ENCODE measurements at regions not wholly inside any gene's neighbourhood (a gene's known extent, or its start where the extent isn't known, plus 50 kb on each side); places are given as distances from the start of the nearest gene placed in this dataset.

DNA sequence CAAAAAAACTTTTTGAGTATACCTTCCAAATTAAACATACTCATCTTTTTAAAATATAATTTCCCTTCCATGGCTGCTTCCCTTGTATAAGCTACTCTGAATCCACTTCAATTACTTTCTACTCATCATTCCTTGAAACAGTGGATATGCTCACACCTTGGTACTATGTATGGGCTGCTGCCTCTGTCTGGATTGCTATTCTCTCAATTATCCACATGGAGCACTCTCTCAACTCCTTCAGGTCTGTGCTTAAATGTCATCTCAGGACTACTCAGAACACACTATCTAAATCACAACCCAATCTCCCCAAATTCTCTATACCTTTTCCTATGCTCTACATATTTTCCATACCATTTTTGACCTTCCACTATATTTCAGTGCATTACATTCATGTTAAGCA is 898.9 kb upstream of the EPHA5 start:
- Histone ChIP-seq H3K27ac (ENCODE audit: low read depth in 1 of 2, low read length in 1 of 2) (no peak overlapping the region), H3K4me1 (ENCODE audit: control insufficient read depth in 5 of 5, insufficient read depth in 5 of 5, low read length in 5 of 5) (no peaks in the 10 kb centered on the region), H3K36me3 (ENCODE audit: control insufficient read depth in 4 of 4, insufficient read depth in 4 of 4, low read length in 4 of 4) (no peaks in the 10 kb centered on the region), H3K27me3 (ENCODE audit: control insufficient read depth in 3 of 3, insufficient read depth in 3 of 3, low read length in 2 of 3) (no peaks in the 10 kb centered on the region), H3K9ac (ENCODE audit: insufficient read depth in 1 of 2, low read length in 2 of 2) (no peak overlapping the region), H3K4me3 (no peak overlapping the region), H3K9me3 (ENCODE audit: control insufficient read depth in 4 of 4, insufficient read depth in 3 of 4, low read length in 3 of 4) (no peaks in the 10 kb centered on the region)
- TF ChIP-seq, protein P1, sequence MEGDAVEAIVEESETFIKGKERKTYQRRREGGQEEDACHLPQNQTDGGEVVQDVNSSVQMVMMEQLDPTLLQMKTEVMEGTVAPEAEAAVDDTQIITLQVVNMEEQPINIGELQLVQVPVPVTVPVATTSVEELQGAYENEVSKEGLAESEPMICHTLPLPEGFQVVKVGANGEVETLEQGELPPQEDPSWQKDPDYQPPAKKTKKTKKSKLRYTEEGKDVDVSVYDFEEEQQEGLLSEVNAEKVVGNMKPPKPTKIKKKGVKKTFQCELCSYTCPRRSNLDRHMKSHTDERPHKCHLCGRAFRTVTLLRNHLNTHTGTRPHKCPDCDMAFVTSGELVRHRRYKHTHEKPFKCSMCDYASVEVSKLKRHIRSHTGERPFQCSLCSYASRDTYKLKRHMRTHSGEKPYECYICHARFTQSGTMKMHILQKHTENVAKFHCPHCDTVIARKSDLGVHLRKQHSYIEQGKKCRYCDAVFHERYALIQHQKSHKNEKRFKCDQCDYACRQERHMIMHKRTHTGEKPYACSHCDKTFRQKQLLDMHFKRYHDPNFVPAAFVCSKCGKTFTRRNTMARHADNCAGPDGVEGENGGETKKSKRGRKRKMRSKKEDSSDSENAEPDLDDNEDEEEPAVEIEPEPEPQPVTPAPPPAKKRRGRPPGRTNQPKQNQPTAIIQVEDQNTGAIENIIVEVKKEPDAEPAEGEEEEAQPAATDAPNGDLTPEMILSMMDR (IDR thresholded peaks at IDR 0.05; ENCODE audit: control extremely low read depth, extremely low read depth) = no peak
- DNase-seq (no peak), ATAC-seq (ENCODE audit: insufficient read depth, low FRiP score) (no peak)

DNA sequence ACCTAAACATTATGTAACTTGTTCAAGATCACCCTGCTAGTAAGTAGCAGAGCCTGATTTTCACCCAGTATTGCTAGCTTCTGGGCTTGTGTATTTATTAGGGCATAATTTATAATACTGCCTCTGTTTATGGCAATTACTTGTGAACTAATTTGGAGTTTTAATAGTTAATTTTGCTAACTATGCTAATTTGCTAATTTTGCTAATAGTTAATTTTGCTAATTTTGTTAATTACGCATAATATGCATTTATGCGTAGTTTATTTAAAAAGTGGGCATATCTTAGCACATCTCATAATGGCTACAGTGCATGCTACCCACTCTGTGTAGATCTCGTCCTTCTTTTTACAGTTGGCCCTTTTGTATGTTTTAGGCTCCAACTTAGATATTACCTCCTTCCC is 898.1 kb upstream of the EPHA5 start:
- no peaks in the 10 kb centered on the region for H3K27me3 ChIP-seq (ENCODE audit: control insufficient read depth in 3 of 3, insufficient read depth in 3 of 3, low read length in 2 of 3)
- TF ChIP-seq, protein P1 (IDR thresholded peaks at IDR 0.05; ENCODE audit: control extremely low read depth, extremely low read depth) = no peak
- H3K9me3 ChIP-seq (ENCODE audit: control insufficient read depth in 4 of 4, insufficient read depth in 3 of 4, low read length in 3 of 4) = no peaks in the 10 kb centered on the region
- no peak overlapping the region for H3K9ac ChIP-seq (ENCODE audit: insufficient read depth in 1 of 2, low read length in 2 of 2)
- H3K4me3 ChIP-seq = no peak overlapping the region
- no peaks in the 10 kb centered on the region for H3K36me3 ChIP-seq (ENCODE audit: control insufficient read depth in 4 of 4, insufficient read depth in 4 of 4, low read length in 4 of 4)
- ATAC-seq (ENCODE audit: insufficient read depth, low FRiP score) = no peak
- DNase-seq = no peak
- no peak overlapping the region for H3K27ac ChIP-seq (ENCODE audit: low read depth in 1 of 2, low read length in 1 of 2)
- no peaks in the 10 kb centered on the region for H3K4me1 ChIP-seq (ENCODE audit: control insufficient read depth in 5 of 5, insufficient read depth in 5 of 5, low read length in 5 of 5)
- 59 to 73% methylated on average over 3 of the region's 3 CpGs for whole genome bisulfite sequencing, 2 donors

DNA sequence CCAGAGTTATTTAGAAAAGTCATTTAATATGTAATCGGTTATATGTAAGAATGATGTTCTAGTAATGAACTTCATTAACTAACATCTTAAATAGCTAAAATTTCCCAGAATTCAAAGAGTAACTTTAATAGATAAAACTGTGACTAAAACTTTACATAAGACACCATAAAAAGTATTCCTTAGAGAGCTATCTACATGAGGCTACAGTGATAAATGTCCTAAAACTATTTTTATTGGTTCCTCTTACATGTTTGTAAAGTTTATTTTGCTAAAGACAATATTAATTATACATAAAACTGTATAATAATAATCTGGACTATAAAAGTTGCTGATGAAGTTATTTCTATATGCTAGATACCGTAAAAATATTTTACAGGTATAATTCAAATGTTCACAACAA is 897.7 kb upstream of the EPHA5 start:
- WGBS, 2 donors = 94 to 95% methylated on average over 2 of the region's 2 CpGs
- Histone ChIP-seq H3K9me3 (ENCODE audit: control insufficient read depth in 4 of 4, insufficient read depth in 3 of 4, low read length in 3 of 4) (no peaks in the 10 kb centered on the region), H3K4me3 (no peak overlapping the region), H3K27me3 (ENCODE audit: control insufficient read depth in 3 of 3, insufficient read depth in 3 of 3, low read length in 2 of 3) (no peaks in the 10 kb centered on the region), H3K4me1 (ENCODE audit: control insufficient read depth in 5 of 5, insufficient read depth in 5 of 5, low read length in 5 of 5) (no peaks in the 10 kb centered on the region), H3K9ac (ENCODE audit: insufficient read depth in 1 of 2, low read length in 2 of 2) (no peak overlapping the region), H3K27ac (ENCODE audit: low read depth in 1 of 2, low read length in 1 of 2) (no peak overlapping the region), H3K36me3 (ENCODE audit: control insufficient read depth in 4 of 4, insufficient read depth in 4 of 4, low read length in 4 of 4) (no peaks in the 10 kb centered on the region)
- DNase-seq = no peak
- no peak for ATAC-seq (ENCODE audit: insufficient read depth, low FRiP score)
- TF ChIP-seq, protein P1 (IDR thresholded peaks at IDR 0.05; ENCODE audit: control extremely low read depth, extremely low read depth) = no peak

DNA sequence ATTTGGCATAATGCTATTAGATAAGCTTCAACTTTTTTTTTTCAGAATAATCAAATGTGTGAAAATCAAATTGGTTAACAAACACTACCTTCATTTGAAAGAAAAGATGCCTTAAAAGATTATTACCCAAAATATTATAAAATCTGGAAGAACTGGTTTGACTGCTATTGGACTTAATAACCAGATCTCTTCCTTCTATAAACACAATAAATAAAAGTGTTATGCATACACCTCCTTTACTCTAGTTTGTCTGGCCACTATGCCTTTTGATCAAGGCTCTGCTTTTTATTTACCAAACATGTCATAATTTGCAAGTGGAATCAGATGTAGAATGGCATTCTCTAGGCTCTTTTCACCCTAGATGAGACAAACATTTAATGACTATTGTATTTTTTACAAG is 897.3 kb upstream of the EPHA5 start:
- Histone ChIP-seq H3K4me3 (no peak overlapping the region), H3K4me1 (ENCODE audit: control insufficient read depth in 5 of 5, insufficient read depth in 5 of 5, low read length in 5 of 5) (no peaks in the 10 kb centered on the region), H3K27ac (ENCODE audit: low read depth in 1 of 2, low read length in 1 of 2) (no peak overlapping the region), H3K27me3 (ENCODE audit: control insufficient read depth in 3 of 3, insufficient read depth in 3 of 3, low read length in 2 of 3) (no peaks in the 10 kb centered on the region), H3K36me3 (ENCODE audit: control insufficient read depth in 4 of 4, insufficient read depth in 4 of 4, low read length in 4 of 4) (no peaks in the 10 kb centered on the region), H3K9ac (ENCODE audit: insufficient read depth in 1 of 2, low read length in 2 of 2) (no peak overlapping the region), H3K9me3 (ENCODE audit: control insufficient read depth in 4 of 4, insufficient read depth in 3 of 4, low read length in 3 of 4) (no peaks in the 10 kb centered on the region)
- DNase-seq = no peak
- ATAC-seq (ENCODE audit: insufficient read depth, low FRiP score) = no peak
- TF ChIP-seq, protein P1 (IDR thresholded peaks at IDR 0.05; ENCODE audit: control extremely low read depth, extremely low read depth) = no peak

Measured in lung (tissue), 11 donors.